ENCODE measurements at regions not wholly inside any gene's neighbourhood (a gene's known extent, or its start where the extent isn't known, plus 50 kb on each side); places are given as distances from the start of the nearest gene placed in this dataset.

- DNase-seq (ENCODE audit: low read depth in 1 of 2, low spot score in 2 of 2): no peak
- H3K23me2 ChIP-seq (ENCODE audit: low read depth, low read length): no peaks in the 10 kb centered on the region
- no peak for TF ChIP-seq EGR1 (IDR thresholded peaks at IDR 0.05; ENCODE audit: borderline replicate concordance, low read depth, low read length)
- TF ChIP-seq CHD2 (IDR thresholded peaks at IDR 0.05; ENCODE audit: low read length): no peak
- no peak for TF ChIP-seq MAFK (IDR thresholded peaks at IDR 0.05; ENCODE audit: low read depth, low read length)
- TF ChIP-seq FOSL1 (IDR thresholded peaks at IDR 0.05; ENCODE audit: insufficient read depth, low read depth, low read length): no peak
- TF ChIP-seq CTBP2 (IDR thresholded peaks at IDR 0.05; ENCODE audit: borderline replicate concordance, insufficient read depth, insufficient read length, low read length): no peak
- TF ChIP-seq ASH2L (IDR thresholded peaks at IDR 0.05; ENCODE audit: low read length): no peak
- TF ChIP-seq CHD1 (IDR thresholded peaks at IDR 0.05; ENCODE audit: low read depth, low read length): no peak
- TF ChIP-seq HDAC6 (IDR thresholded peaks at IDR 0.05; ENCODE audit: low read depth, low read length): no peak
- no peak for TF ChIP-seq EZH2 (IDR thresholded peaks at IDR 0.05; ENCODE audit: low read depth, low read length, severe bottlenecking)
- TF ChIP-seq, protein P1, sequence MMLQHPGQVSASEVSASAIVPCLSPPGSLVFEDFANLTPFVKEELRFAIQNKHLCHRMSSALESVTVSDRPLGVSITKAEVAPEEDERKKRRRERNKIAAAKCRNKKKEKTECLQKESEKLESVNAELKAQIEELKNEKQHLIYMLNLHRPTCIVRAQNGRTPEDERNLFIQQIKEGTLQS (IDR thresholded peaks at IDR 0.05; ENCODE audit: insufficient read depth, low read depth, low read length): no peak
- TF ChIP-seq SP2 (IDR thresholded peaks at IDR 0.05; ENCODE audit: low read length): no peak
- TF ChIP-seq KDM4A (IDR thresholded peaks at IDR 0.05; ENCODE audit: low read depth, low read length, severe bottlenecking): no peak
- TF ChIP-seq KDM5A (IDR thresholded peaks at IDR 0.05; ENCODE audit: low read length): no peak
- TF ChIP-seq NRF1 (IDR thresholded peaks at IDR 0.05; ENCODE audit: low read depth, low read length): no peak
- no peak for TF ChIP-seq TBP (IDR thresholded peaks at IDR 0.05; ENCODE audit: low read depth, low read length)
- no peak for TF ChIP-seq POU5F1 (IDR thresholded peaks at IDR 0.05; ENCODE audit: low read depth, low read length)
Observed at GRCh38 chr3:18024715-18025114, 282.3 kb upstream of the TBC1D5 start.

More at GRCh38 chr3:18024715-18025114, 282.3 kb upstream of the TBC1D5 start:
- no peak overlapping the region for H3K4me3 ChIP-seq (ENCODE audit: extremely low read depth in 1 of 4, insufficient read depth in 2 of 4, low read depth in 3 of 4, low read length in 4 of 4)
- no peak overlapping the region for H3K4me2 ChIP-seq (ENCODE audit: insufficient read depth in 1 of 2, low read depth in 2 of 2, low read length in 2 of 2)
- no peaks in the 10 kb centered on the region; the same call in 1 of the 2 replicates for H3K79me1 ChIP-seq (ENCODE audit: low read depth, low read length)
- H2BK12ac ChIP-seq (ENCODE audit: low read depth, low read length): no peak overlapping the region
- H2BK120ac ChIP-seq (replicated peaks; ENCODE audit: low read depth, low read length): no peak overlapping the region
- no peak overlapping the region for H4K91ac ChIP-seq (replicated peaks; ENCODE audit: insufficient read length, low read length)
- no peak for FAIRE-seq
- H3K56ac ChIP-seq (replicated peaks; ENCODE audit: insufficient read length, low read depth, low read length): no peak overlapping the region
- H3K4me1 ChIP-seq (replicated peaks in 1 of 4; ENCODE audit: control insufficient read depth in 3 of 4, insufficient read depth in 4 of 4, low read length in 3 of 4): no peaks in the 10 kb centered on the region
- H3K23ac ChIP-seq (ENCODE audit: insufficient read length): no peak overlapping the region
- H3K9me3 ChIP-seq (ENCODE audit: insufficient read depth in 2 of 2, low read depth in 1 of 2, low read length in 1 of 2): no peaks in the 10 kb centered on the region
- no peak overlapping the region for H4K5ac ChIP-seq (ENCODE audit: insufficient read length, low read depth, low read length)
- H3K27me3 ChIP-seq (replicated peaks in 1 of 4; ENCODE audit: control insufficient read depth in 3 of 4, extremely low read depth in 1 of 4, insufficient read depth in 3 of 4, low read length in 3 of 4): no peaks in the 10 kb centered on the region
- H3K27ac ChIP-seq (ENCODE audit: low read depth, low read length): no peak overlapping the region
- H4K8ac ChIP-seq (ENCODE audit: extremely low read depth, insufficient read depth, low read length): no peak overlapping the region
- no peak overlapping the region for H3K4ac ChIP-seq (replicated peaks; ENCODE audit: insufficient read length, low read depth, low read length)
- no peak overlapping the region for H2AK5ac ChIP-seq (ENCODE audit: low read depth, low read length)
- no peaks in the 10 kb centered on the region for H4K20me1 ChIP-seq (replicated peaks in 1 of 2; ENCODE audit: control insufficient read depth in 1 of 2, insufficient read depth in 2 of 2, low read length in 2 of 2)
- H3K18ac ChIP-seq (ENCODE audit: extremely low read depth, low read length): no peak overlapping the region
- ChIA-PET CTCF (ENCODE audit: partially characterized antibody) (interaction anchor here (1.1 to 1.3 kb wide), 2 partner anchors 24 to 27 kb away, joined by 3 read pairs; no protein-coding TSS in a partner anchor), POLR2A (ENCODE audit: partially characterized antibody) (no interaction called here)
- no peaks in the 10 kb centered on the region for H3K79me2 ChIP-seq (ENCODE audit: control insufficient read depth in 1 of 2, insufficient read depth in 2 of 2, low read length in 2 of 2)
- H2BK20ac ChIP-seq (ENCODE audit: low read length): no peak overlapping the region
- H2BK15ac ChIP-seq (ENCODE audit: low read length): no peak overlapping the region
- no peaks in the 10 kb centered on the region for H3K36me3 ChIP-seq (ENCODE audit: control insufficient read depth in 2 of 4, insufficient read depth in 4 of 4, low read length in 3 of 4)
- WGBS, 2 experiments (ENCODE audit: extremely low coverage in 1 of 2, insufficient coverage in 1 of 2, insufficient read length in 1 of 2, insufficient replicate concordance in 2 of 2, low coverage in 1 of 2, low lambda C conversion rate in 2 of 2, missing lambda C conversion rate in 1 of 2): 94% methylated on average over 3 of the region's 3 CpGs; no CpG with 5 or more reads in 1 of the 2 experiments
- no peak overlapping the region for H3K9ac ChIP-seq (replicated peaks in 1 of 4; ENCODE audit: extremely low read depth in 1 of 4, low read depth in 3 of 4, low read length in 3 of 4)
- H3K14ac ChIP-seq (ENCODE audit: insufficient read length): no peak overlapping the region
- H2BK5ac ChIP-seq (ENCODE audit: low read depth, low read length): no peak overlapping the region
- H2AFZ ChIP-seq (ENCODE audit: low read length): no peak overlapping the region

Measured in H1 (cell line).